ENCODE measurements at regions not wholly inside any gene's neighbourhood (a gene's known extent, or its start where the extent isn't known, plus 50 kb on each side); places are given as distances from the start of the nearest gene placed in this dataset.

GRCh38 chr13:98083936-98084335, 59.0 kb upstream of the FARP1 start:
- CTCF ChIA-PET: no interaction called here
- no peak overlapping the region for H3K4me3 ChIP-seq (ENCODE audit: low read depth, low read length)
- POLR2A ChIA-PET: no interaction called here
- no peak overlapping the region for H3K27ac ChIP-seq (ENCODE audit: extremely low read depth, low read depth, low read length)
- H3K4me1 ChIP-seq (ENCODE audit: control insufficient read depth, insufficient read depth, low read length): no peaks in the 10 kb centered on the region
- no peaks in the 10 kb centered on the region for H3K9me3 ChIP-seq (ENCODE audit: control insufficient read depth, insufficient read depth, low read depth, low read length)
- no peaks in the 10 kb centered on the region for H3K36me3 ChIP-seq (ENCODE audit: control insufficient read depth in 2 of 2, insufficient read depth in 1 of 2, low read length in 2 of 2)
- TF ChIP-seq ZNF433 (tag by site-specific recombination; IDR thresholded peaks at IDR 0.05; ENCODE audit: low read depth) (no peak), SALL2 (tag by site-specific recombination; IDR thresholded peaks at IDR 0.05; ENCODE audit: borderline replicate concordance) (no peak), ZNF785 (tag by site-specific recombination; IDR thresholded peaks at IDR 0.05) (no peak)

GRCh38 chr13:98089246-98089645, 53.6 kb upstream of the FARP1 start:
- no peaks in the 10 kb centered on the region for H3K9me3 ChIP-seq (ENCODE audit: control insufficient read depth, insufficient read depth, low read depth, low read length)
- no peaks in the 10 kb centered on the region for H3K36me3 ChIP-seq (ENCODE audit: control insufficient read depth in 2 of 2, insufficient read depth in 1 of 2, low read length in 2 of 2)
- TF ChIP-seq HOXC10 (CRISPR knock-in tag; IDR thresholded peaks at IDR 0.05): no peak
- TF ChIP-seq ZNF174 (tag by site-specific recombination; IDR thresholded peaks at IDR 0.05): no peak
- TF ChIP-seq SCRT1 (tag by site-specific recombination; IDR thresholded peaks at IDR 0.05; ENCODE audit: borderline replicate concordance): no peak
- no peak for TF ChIP-seq SETDB1 (IDR thresholded peaks at IDR 0.05; ENCODE audit: insufficient read length, low read length)
- no peak for TF ChIP-seq ZNF239 (tag by site-specific recombination; IDR thresholded peaks at IDR 0.05)
- TF ChIP-seq ZNF521 (tag by site-specific recombination; IDR thresholded peaks at IDR 0.05): no peak
- TF ChIP-seq ZNF26 (tag by site-specific recombination; IDR thresholded peaks at IDR 0.05): no peak
- no peak for TF ChIP-seq ZNF132 (tag by site-specific recombination; IDR thresholded peaks at IDR 0.05; ENCODE audit: borderline replicate concordance)
- no peak for TF ChIP-seq ZBTB1 (tag by site-specific recombination; IDR thresholded peaks at IDR 0.05)
- no peak for TF ChIP-seq ZNF114 (tag by site-specific recombination; IDR thresholded peaks at IDR 0.05)
- TF ChIP-seq OSR2 (tag by site-specific recombination; IDR thresholded peaks at IDR 0.05): no peak
- TF ChIP-seq ZNF501 (tag by site-specific recombination; IDR thresholded peaks at IDR 0.05): no peak
- no peak for TF ChIP-seq ZNF518A (tag by site-specific recombination; conservative IDR thresholded peaks at IDR 0.05; ENCODE audit: low read depth)
- TF ChIP-seq ZNF558 (tag by site-specific recombination; IDR thresholded peaks at IDR 0.05): no peak
- no peak for TF ChIP-seq KLF9 (tag by site-specific recombination; IDR thresholded peaks at IDR 0.05; ENCODE audit: low read depth)
- no peak for TF ChIP-seq ZXDB (tag by site-specific recombination; IDR thresholded peaks at IDR 0.05)
- TF ChIP-seq ZNF664 (tag by site-specific recombination; IDR thresholded peaks at IDR 0.05): no peak
- H3K4me3 ChIP-seq (ENCODE audit: low read depth, low read length): no peak overlapping the region
- ChIA-PET POLR2A (no interaction called here), CTCF (no interaction called here)
- H3K27ac ChIP-seq (ENCODE audit: extremely low read depth, low read depth, low read length): no peak overlapping the region
- no peaks in the 10 kb centered on the region for H3K4me1 ChIP-seq (ENCODE audit: control insufficient read depth, insufficient read depth, low read length)
